Activated CD4-positive, alpha-beta T cell treated with anti-CD3 and anti-CD28 coated beads, Interleukin-2, amount 50 U/mL, for 48 hours (primary cell): ENCODE measurements at regions not wholly inside any gene's neighbourhood (a gene's known extent, or its start where the extent isn't known, plus 50 kb on each side); places are given as distances from the start of the nearest gene placed in this dataset.

Experiments
- DNase-seq, 2 experiments: peaks; one replicate each; pipeline ENCODE4 v3.0.0-alpha.2; 2020

DNA sequence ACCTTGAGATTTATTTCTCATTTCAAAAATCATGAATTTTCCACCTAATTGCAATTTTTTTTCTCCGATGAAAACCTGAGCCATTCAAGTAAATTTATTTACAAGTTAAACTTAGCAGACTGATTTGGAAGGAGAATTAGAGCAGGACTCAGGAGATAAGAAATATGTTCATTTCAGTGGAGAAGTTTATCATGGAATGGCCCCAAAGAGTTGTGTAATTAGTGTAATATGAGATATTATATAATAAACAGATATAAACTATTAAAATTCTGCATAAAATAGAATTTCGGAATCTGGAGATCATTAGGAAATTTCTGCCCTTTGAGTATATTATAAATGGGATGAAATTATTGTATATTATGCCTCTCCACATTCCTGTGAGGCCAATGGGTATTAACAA is 596.8 kb downstream of the QKI start:
- DNase-seq = no peak

DNA sequence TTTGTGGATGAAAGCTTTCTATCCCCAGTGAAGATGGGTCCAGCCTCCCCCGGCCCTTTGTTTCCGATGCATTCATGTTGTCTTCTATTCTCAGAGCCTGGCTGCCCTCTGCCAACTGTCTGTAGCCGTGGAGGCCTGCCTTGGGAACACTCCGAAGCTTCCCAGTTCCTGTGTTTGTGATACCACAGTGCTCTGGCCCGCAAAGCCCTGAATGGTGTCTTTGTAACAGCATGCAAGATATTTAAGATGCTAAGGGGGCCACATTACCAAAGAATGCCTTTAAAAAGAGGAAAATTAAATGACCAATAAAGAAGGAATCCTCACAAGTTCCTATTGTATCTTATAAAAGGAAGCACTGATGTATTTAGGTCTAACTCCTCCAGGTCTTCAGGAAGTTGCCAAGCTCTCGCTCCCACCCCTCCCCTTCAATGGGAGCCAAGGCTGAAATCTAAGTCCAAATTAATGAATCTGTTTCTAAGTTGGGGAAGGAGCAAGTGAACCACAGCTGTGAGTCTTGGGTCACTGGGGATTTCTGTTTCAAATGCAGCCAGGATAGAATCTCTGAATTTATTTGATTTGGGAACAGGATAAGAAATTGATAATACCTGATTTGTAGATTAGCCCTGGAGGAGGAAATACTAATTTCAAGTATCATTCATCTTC is 596.1 kb downstream of the QKI start:
- DNase-seq = no peak

DNA sequence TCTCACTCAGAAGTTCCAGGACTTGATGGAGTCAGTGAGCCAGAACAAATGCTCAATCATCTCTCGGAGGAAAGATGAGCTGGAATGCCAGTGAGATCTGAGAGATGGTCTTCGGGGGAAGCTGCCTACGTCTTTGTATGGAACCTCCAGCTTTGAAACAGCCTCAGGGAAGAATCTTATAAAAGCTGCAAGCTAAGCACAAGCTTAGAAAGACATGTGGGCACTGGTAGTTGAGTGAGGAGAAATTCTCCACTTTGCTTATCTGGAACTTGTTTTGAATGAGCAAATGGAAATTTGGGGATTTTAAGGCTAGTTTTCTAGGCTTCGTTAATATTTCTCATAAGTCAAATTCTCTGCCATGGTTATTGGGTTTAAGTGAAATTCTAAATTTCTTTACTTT is 594.4 kb downstream of the QKI start:
- no peak for DNase-seq

DNA sequence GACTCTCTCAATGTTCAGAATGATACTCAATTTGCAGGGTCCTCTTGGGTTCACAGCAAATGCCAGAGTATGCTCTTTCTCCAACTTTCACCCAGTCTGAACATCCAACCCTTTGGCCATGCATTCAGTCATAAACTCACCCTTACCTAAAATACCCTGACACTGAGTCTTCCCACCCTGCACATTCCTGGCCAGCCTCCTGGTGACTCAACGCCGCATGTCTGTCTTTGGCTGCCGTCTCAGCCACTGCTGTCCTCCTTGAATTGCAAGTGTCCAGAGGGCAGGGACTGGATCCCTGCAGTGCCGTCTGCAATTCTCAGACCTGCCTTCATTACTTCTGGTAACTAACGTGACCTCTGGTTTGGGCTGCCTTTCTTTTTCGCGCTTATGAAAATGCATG is 593.4 kb downstream of the QKI start:
- DNase-seq = no peak

DNA sequence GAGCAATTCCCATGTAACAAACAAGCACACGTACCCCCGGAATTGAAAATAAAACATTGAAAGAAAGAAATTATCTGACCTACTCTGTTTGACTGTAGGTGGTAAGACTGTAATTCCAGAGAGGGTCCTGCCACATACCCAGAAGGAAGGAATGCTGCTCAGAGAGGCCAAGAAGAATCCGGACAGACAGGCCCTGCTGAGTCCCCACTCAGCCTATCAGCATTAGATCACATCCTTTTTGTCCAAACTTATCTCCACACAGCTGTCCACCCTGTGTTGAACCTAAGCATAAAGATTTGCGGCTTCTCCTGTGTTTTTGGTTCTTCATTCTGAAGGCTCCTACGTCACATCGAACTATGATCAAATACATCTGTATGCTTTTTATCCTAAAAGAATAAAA is 591.9 kb downstream of the QKI start:
- no peak for DNase-seq

DNA sequence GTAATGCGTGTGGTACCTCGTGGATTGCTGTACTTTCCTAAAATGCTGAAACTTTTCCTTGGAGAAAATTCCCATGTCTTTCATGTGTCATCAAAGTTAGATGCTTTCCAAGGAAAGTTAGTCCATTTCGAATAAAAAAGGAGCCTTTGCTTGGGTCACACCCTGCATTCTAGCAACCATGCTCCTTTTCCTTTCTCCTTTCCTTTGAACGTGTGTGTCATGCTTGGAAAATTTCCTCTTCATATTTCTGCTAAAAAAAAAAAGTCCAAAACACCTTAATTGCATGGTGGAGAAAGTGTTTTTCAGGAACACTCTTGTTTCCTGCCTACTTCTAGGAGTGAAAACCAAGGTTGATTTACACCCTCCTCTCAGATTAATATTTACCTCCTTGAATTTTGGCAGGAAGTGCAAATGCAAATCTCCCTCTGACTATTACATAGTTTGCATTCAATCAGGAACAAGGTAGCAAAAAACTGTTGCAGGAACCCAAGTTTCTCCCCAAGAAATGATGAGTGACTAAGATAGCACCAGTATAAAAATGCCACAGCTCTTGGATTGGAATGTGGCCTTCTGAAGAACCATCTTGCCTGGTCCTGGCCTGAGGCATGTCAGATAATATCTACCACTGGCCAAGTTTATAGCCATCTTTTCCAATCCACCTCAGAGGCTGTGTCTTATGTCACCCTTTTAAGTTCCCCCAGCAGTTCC is 590.6 kb downstream of the QKI start:
- no peak for DNase-seq

DNA sequence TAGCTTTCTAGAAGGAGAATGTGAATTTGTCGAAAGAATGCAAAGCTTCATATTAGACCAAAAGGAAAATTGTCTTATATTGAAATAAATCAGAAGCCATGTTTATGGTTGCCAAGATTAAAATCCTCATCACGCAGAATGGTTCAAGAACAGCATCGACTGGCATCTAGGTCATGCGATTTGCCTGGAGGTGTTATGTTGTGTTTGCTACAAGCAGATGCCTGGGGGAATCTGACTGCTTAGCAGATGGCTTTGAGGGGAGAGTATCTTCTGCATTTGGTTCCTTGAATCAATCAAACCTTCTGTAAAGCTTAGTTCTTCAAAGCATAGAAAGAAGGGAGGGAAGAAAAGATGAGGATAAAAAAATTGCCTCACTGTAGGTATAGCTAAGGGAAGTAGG is 585.8 kb downstream of the QKI start:
- DNase-seq = no peak

DNA sequence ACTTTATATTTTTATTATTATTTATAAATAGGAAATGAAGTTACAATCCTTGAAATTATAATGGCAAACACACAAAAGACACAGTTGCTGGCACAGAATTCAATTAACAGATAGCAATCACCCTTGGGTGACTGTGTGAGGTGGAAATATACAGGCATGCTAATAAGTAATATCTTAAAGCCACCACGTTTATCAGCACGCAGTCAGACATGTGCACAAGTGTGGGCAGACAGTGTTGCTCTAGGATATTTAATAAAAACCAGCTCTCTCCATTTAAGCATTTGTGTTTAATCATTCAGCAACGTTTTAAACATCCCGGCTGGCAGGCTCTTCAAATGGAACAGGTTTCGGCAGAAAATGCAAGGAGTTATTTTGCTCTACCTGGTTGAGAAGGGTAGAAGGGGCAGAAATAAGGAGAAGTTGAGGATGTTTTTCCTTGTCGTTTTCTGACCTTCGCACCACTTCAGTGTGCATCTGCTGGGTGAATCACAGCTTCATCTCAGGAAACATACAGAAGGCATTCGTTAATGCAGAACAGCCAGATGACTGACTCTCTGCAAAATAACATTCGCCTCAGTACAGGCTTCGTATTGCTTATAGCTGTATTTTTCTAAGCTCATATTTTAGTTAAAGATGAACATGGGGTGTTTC is 585.1 kb downstream of the QKI start:
- no peak for DNase-seq

DNA sequence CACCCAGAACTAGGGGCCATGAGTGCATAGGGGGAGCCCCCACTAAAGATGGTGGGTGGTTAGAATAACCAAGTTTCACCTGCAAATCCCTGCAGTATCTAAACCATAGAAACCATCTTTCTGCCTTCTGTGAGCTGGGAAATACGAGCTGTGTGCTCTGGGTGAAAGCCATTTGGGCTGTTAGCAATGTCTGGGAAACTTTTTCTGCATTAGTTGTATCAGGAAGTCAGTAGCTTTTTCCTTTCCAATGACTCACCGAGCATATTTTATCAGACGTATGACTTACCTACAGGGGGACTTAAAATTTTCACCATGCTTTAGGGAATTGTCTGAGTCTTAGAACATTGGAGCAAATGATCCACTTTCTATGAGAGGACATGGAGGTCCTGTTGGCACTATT is 584.0 kb downstream of the QKI start:
- no peak for DNase-seq

DNA sequence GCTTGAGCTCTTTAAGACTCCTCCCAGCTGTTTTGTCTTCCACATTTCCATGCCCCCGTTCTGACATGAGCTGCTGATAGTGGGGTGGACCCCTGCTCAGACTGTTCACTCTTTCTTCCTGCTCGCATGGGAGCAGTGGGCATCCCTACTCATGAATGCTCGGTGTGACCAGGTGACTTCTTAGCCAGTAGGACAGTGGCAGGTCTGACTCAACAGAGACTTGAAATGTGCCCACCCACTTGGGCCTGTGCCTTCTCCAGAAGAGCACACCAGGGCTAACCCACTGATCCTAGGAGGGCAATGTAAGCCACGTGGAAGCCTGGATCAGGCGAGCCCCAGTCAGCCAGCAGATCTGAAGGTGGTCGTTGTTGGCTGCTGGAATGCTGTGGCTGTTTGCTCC is 582.0 kb downstream of the QKI start:
- DNase-seq = no peak

DNA sequence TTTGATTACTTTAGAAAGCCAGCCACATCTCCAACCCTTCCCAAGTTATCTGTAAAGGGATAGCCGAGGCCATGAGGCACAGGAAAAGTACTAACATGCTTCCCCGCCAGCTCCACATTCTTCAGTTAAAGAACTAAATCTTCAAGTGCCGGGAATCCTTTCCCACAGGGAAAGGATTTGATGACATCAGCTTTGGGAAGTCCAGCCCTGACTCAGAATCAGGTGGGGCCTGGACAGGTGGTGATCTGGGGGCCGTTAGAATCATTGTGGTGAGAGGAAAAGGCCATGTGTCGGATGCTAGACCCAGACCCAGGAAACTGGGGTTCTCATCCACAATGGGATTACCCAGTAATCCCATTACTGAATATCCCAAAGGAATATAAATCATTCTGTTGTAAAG is 580.0 kb downstream of the QKI start:
- no peak for DNase-seq

DNA sequence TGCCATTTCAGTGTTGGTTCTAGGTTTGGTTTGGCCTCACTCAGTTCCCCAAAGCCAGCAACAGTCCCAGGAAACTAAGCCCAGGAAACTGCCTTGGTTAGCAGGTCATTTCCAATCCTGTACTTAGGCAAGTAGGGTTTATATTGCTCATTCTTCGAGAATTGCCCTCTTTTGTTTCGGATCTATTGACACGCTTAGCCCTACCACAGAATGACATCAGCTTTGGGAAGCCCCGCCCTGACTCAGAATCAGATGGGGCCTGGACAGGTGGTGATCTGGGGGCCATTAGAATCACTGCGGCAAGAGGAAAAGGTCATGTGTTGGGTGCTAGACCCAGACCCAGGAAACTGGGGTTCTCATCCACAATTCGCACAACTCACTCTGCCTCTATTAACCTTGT is 578.2 kb downstream of the QKI start:
- DNase-seq = no peak

DNA sequence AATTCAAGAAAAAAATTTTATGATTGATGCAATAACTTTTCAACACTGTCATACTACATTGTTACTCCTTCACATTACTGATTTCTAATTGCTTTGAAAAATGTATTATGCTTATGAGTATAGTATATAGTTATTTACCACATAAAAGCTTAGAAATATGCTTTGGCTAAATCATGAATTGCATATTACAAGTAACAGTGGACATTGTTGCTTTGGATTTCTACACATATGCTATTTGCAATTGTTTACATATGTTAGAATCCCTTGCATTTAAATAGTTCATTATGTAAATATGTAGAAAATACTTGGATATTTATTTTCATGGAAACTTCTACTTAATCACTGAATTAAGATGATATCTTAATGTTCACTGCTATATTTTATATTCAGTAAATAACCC is 577.5 kb downstream of the QKI start:
- DNase-seq = no peak

DNA sequence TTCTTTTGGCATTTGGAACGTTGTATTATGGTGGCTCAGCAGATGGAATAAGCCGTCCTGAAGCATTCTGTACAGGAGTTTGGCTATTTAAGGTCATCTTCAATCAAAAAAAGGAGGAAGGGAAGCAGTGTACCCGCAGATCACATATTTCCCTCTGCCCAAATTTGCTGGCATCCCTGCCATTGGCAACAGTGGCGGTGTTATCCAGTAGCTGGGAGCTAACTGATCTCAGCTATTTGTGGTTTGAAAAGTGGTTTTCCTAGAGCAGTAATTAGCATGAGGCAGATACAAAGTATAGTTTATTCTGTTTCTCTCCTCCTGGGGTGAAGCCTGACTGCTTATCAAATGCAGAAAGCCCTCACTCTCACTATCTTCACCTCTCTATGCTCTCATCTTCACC is 576.8 kb downstream of the QKI start:
- no peak for DNase-seq

DNA sequence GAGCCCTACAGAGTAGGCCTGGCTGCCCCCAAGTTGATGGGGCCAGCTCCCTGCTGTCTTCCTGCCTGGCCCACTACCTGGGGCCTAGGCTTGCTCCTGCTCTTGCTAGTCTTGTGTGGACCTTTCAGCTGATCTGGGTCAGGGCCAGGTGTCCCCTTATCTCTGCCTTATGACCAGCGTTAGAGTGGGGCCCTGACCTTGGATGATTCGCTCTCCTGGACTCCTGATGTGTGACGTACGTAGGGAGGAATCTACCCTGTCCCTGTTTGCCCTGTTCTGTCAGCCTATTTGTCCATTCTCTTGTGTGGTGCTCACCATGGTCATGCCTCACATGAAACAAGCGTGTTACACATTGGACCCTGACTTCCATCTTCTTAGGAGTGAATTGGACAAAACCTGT is 571.8 kb downstream of the QKI start:
- no peak for DNase-seq

DNA sequence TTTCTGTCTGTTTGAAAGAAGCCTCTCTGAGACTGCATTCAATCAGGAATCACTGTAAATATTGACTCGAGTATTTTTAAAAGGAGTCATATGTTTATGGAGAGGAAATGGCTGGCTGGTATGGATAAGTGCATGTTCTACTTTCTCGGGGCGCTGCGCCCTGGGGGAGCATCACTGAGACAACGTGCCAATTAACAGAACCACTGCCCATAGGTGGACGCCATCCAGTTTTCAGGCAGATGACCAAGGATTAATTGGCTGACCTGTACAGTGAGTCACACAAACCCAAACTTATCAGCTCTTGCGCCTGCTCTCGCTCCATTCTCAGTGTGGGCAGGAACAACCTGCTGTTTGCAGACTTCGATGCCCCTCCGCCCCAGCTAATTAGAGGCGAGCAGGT is 571.2 kb downstream of the QKI start:
- DNase-seq = no peak

DNA sequence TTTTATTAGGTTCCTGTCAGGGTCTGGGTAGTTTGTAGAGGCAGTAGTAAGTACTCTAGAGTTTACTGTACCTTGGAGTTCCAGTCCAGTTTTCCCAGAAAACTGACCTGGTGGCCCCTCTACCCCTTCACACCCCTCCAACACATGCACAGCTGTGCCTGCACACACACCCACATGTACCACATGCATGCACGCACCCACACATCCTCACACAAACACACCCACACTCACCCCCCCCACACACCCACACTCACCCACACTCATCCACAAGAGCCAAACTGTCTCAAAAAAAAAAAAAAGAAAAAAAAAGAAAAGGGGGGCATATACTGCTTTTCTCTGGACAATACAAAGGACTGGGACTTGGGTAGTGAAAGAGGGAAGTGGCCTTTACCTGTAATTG is 570.5 kb downstream of the QKI start:
- DNase-seq = no peak

DNA sequence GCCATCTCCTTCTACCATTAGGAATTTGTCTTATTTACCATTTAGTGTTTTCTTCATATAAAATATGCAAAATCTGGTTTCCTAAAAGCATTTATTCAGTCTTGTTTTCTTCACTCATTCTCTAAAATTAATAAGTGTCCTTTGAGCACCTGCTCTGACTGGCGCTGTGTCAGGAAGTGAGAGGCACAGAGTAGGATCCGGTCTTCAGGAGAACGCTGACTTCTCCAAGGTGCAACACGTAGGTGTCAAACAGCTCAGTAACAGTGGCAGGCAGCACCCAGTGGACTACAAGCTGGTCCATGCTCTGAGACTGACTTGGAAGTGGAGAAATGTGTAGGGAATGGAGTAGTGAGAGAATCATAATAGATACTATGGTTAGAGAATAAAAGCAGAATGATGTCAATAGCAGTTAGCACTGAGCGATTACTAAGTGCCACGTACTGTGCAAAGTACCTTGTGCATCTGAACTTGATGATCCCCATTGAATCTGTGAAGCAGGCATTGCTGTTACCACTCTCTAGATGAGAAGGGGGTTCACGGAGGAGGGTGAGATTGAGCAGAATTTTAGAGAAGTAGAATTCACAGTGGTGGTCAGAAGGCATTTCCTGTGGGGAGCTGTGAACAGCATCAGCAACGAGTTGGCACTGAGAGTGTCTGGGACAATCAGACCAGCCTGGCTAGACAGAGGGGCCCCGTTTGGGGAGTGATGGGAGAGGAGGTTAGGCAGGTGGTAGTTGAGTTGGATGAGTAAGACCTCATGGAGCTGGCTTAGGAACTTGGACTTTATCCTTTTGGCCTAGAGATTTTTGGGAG is 569.8 kb downstream of the QKI start:
- DNase-seq = no peak

DNA sequence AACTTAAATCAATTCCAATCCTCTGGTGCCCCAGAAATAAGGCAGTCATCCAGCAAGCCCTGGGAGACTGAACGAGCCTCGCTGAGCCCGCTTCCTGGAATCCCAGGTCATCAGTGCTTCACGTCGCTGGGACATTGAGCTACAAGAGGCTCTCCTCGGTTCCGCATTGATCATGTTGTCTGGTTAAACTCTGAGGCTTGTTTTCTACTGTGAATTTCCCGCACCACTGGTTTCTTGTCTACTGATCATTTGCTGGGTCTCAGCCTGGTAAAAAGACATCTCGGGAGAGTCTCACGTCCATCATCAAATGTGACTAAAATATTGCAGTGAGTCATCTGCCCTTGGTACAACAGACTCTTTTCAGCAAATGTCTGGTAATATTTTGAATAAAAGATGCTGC is 569.2 kb downstream of the QKI start:
- no peak for DNase-seq

DNA sequence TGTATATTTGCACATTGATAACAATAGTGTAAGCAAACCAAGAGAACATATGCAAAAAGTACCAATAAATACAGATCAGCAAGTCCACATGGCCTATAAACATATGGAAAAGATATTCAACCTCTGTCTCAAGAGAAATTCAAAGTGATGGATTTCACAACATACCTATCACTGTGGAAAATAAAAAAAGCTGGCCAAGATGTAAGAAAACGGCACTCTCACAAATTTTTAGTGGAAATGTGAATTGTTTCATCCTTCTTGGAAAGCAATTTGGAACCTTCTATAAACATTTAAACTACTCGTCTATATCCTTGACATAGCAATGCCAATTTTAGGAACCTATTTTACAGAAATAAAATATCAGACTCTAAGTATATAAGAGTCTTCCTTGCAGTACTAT is 559.8 kb downstream of the QKI start:
- no peak for DNase-seq

DNA sequence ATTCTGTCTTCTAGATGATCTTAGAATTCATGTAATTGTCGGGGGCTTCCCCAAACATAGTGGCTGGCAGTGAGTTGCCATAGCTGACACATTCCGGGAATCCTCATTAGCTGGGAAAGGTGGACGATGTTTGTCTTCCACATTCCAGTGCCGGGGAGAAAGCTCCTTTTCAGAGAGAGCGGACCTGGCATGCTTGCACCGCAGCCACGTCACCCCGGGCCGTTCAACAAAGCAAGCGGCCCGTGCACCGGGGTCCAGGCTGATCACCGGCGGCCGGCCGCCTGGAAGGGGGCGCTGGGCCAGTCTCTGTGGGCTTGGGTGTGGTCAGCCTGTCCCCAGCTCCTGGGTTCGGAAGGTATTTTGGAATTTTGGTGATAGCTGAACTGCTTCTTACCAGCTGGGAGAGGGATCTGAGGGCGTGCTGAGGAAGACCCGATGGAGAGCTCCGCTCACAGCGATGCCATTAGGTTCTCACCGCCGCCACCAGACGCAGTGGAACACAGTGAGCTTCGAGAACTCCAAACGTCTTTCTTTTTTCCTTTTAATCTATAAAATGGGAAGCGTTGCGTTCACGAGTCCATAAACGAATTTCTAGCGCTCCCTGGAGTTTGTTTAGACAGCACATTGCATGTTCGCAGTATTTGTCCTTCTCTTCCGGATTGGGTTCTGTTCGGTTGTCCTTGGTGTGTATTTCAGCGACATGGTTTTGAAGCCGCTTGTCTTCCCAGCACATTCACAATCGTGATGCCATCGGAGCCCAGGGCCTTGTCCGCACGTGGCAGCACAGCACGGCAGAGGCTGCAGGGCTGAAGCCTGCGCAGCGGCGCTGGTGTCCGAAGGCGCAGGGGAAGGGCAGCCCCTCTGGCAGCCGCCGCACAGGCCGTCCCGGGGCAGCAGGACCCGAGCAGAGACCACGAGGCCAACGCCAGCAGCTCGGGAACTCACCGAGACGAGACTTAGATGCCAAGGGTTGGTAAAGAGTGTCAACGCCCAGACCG is 557.6 kb downstream of the QKI start:
- no peak for DNase-seq

DNA sequence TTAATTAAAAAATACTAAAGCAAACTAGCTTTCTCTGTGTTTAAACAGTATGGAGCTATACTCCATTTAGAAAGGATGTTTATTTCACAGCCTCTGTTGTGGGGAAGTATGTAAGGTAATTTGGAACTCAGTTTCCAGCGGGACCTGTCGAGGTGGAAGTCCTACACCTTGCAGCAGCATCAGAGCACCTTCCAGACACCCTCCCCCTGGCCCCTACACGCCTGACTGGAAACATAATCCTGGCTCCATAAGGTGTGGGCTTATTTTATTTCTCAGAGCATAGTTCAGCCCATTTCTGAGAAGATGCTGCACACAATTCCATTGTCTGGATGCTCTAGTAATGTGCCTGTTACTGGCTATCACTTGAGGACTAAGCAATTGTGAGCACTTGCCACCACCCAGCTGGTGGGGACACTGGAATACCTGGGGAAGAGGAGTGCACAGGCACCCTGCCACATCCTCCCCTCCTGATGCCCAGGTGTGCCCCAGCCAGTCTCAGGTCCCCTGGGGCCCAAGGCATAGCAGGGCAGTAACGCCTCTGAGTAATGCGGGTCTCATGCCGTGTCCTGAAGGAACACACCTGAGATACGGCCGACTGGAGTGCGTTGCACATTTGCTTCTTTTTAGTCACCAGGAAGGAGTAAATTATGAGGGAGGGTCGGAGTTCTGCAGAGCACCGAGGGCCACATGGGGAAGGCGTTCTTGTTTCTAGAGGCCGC is 556.5 kb downstream of the QKI start:
- DNase-seq = no peak
